IMR-90 (cell line): ENCODE measurements at regions not wholly inside any gene's neighbourhood (a gene's known extent, or its start where the extent isn't known, plus 50 kb on each side); places are given as distances from the start of the nearest gene placed in this dataset.

Experiments
- BHLHE40 ChIP-seq: fragments of 150-350 bp; IDR thresholded peaks from 2 replicates; pipeline ENCODE4 v1.6.1; 2016; ENCODE audit warnings: mild to moderate bottlenecking, low read depth, low read length
- CEBPB ChIP-seq: IDR thresholded peaks from 2 replicates; pipeline ENCODE4 v1.6.1; 2012; ENCODE audit warnings: low read depth, low read length, improper control_type of control experiment
- CHD1 ChIP-seq: IDR thresholded peaks from 2 replicates; pipeline ENCODE4 v1.6.1; 2012; ENCODE audit warnings: low read depth, low read length, improper control_type of control experiment
- CTCF ChIP-seq: conservative IDR thresholded peaks from 2 replicates; pipeline ENCODE4 v1.5.1; 2012; ENCODE audit warnings: mild to moderate bottlenecking, low read depth, low read length, improper control_type of control experiment
- ELK1 ChIP-seq: fragments of 150-350 bp; IDR thresholded peaks from 2 replicates; pipeline ENCODE4 v1.6.1; 2016; ENCODE audit warnings: low read depth, mild to moderate bottlenecking, low read length, moderate library complexity, borderline replicate concordance
- MAFK ChIP-seq: IDR thresholded peaks from 2 replicates; pipeline ENCODE4 v1.6.1; 2012; ENCODE audit warnings: low read depth, low read length, improper control_type of control experiment
- MAZ ChIP-seq: IDR thresholded peaks from 2 replicates; pipeline ENCODE4 v1.6.1; 2012; ENCODE audit warnings: low read depth, mild to moderate bottlenecking, low read length, improper control_type of control experiment, moderate library complexity, borderline replicate concordance
- POLR2A ChIP-seq: IDR thresholded peaks from 2 replicates; pipeline ENCODE4 v1.6.1; 2012; ENCODE audit warnings: mild to moderate bottlenecking, low read depth, low read length
- RAD21 ChIP-seq: IDR thresholded peaks from 2 replicates; pipeline ENCODE4 v1.6.1; 2012; ENCODE audit warnings: low read length, improper control_type of control experiment
- RCOR1 ChIP-seq: IDR thresholded peaks from 2 replicates; pipeline ENCODE4 v1.6.1; 2012; ENCODE audit warnings: mild to moderate bottlenecking, low read length, improper control_type of control experiment; ENCODE audit not compliant: insufficient replicate concordance
- SMC3 ChIP-seq: fragments of 150-350 bp; IDR thresholded peaks from 2 replicates; pipeline ENCODE4 v1.6.1; 2016; ENCODE audit warnings: low read depth, mild to moderate bottlenecking, antibody characterized with exemption, low read length, moderate library complexity
- TF ChIP-seq, protein P1 (sequence below): fragments of 150-350 bp; IDR thresholded peaks from 2 replicates; pipeline ENCODE4 v1.6.1; 2017; ENCODE audit warnings: mild to moderate bottlenecking, antibody characterized with exemption, low read length, low read depth

- no peak for TF ChIP-seq RCOR1
- TF ChIP-seq CTCF = no peak
- no peak for TF ChIP-seq MAFK
- TF ChIP-seq, protein P1, sequence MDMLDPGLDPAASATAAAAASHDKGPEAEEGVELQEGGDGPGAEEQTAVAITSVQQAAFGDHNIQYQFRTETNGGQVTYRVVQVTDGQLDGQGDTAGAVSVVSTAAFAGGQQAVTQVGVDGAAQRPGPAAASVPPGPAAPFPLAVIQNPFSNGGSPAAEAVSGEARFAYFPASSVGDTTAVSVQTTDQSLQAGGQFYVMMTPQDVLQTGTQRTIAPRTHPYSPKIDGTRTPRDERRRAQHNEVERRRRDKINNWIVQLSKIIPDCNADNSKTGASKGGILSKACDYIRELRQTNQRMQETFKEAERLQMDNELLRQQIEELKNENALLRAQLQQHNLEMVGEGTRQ = no peak
- TF ChIP-seq POLR2A = no peak
- no peak for TF ChIP-seq ELK1
- no peak for TF ChIP-seq RAD21
- TF ChIP-seq CEBPB = no peak
- TF ChIP-seq MAZ = no peak
- TF ChIP-seq CHD1 = no peak
- no peak for TF ChIP-seq BHLHE40
- TF ChIP-seq SMC3 = no peak
Observed at GRCh38 chr3:159273070-159273469, 471.2 kb downstream of the MFSD1 start.
